Glomerular visceral epithelial cell (primary cell): ENCODE measurements at regions not wholly inside any gene's neighbourhood (a gene's known extent, or its start where the extent isn't known, plus 50 kb on each side); places are given as distances from the start of the nearest gene placed in this dataset.
"Not testable (repeated sequence)": the region's sequence is repeated elsewhere in the genome, so short reads cannot be mapped to it uniquely, and the experiment has no call there.

ENCODE experiments used
- DNase-seq: peaks from one replicate; pipeline ENCODE4 v3.0.0-alpha.2; 2016; ENCODE audit errors: extremely low spot score

GRCh38 chr15:59785981-59786380 lies 96.9 kb upstream of the BNIP2 start:
- not testable (repeated sequence) for DNase-seq

GRCh38 chr15:59783774-59784520 lies 94.8 kb upstream of the BNIP2 start:
- DNase-seq, result not testable (repeated sequence)

DNA sequence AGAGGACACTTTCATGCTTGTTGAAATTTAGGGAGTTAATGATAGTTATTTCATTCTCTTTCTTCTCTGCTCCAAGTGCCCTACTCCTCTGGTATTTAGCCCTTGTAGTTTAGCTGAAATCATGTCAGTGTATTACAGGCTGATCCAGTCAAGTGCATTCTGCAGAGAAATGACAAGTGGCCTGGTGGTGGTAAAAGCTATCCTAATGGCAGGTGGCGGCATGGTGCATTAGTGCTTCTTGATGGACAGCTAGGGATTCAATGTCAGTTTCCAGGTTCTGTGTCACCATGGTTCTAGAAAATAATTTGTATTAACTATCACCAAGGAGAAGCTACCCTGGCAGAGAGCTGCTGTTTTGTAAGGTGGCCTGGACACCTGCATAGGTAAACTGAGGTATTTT lies 90.0 kb upstream of the BNIP2 start:
- DNase-seq, result no peak

GRCh38 chr15:59764775-59765174 lies 75.7 kb upstream of the BNIP2 start:
- no peak for DNase-seq

DNA sequence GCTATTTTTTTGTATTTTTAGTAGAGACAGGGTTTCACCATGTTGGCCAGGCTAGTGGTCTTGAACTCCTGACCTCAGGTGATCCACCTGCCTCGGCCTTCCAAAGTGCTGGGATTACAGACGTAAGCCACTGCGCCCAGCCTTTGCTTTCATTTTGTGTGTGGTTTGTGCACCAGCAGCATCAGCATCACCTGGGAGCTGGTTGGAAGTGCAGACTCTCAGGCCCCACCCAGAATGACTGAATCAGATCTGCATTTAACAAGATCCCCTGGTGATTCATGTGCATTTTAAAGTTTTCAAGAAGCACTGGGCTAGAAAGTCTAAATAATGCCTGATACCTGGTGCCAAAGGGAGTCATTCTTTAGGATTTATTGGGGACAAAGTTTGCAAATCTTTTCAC lies 73.4 kb upstream of the BNIP2 start:
- DNase-seq, result no peak

DNA sequence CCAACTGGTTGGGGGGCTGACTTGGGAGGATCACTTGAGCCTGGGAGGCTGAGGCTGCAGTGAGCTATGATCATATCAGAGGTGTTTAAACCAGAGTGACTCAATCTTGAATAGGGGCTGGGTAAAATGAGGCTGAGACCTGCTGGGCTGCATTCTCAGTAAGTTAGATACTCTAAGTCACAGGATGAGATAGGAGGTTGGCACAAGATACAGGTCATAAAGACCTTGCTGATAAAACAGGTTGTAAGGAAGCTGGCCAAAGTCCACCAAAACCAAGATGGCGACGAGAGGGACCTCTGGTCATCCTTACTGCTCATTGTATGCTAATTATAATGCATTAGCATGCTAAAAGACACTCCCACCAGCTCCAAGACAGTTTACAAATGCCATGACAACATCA lies 71.1 kb upstream of the BNIP2 start:
- DNase-seq, result not testable (repeated sequence)

DNA sequence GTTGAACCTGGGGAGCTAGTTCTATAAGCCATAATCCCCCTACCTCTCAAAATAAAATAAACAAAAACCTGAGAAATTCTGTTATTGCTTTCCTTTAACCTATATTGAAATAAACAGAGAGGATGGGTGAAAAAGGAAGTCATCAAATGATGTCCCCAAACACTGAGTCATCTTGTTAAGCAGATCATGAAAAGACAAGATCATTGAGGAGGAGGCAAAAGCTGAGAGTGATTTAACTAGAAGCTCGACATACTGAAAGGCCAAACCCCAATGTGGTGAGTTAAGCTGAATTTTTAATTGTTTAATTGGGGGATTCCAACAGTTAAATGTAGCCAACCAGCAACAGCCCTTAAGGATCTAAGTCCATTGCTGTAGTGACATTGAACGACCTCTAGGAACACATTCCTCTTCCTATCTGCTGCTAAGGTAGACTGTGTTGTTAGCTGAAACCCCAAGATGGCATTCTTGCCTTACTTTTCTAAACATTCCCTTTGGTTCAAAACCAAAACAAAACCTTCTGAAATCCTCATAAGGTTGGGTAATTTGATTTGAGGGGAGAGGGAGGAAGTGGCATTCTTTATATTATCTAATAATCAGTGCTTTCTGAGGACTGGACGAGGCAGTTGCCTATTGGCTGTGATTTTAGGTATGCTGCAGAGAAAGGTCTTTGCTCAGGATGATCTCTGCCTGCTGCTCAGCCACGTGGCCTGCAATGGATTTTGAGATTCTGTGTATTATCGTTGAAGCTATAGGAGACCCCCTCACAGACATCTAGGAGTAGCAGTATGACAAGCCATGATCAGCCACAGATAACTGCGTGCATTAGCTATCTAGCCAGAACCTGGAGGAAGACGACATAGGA lies 62.7 kb upstream of the BNIP2 start:
- no peak for DNase-seq

DNA sequence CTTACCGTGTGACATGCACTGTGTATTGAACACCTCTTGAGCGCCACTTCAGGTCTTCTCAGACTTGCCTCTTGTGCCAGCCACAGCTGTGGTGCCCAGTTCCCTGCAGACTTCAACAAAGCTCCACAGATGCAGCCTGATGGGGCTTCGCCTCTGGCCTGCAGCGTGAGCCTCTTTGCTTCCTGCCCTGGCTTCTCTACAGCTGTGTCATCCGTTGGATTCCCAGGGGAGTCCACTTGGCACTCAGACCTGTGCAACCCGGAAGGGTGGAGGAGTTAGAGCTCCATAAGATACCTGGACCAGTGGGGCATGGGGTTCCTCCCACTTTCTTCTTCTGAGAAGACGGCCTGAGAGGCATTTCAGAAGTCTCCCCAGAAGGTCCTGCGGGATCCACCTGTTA lies 57.7 kb upstream of the BNIP2 start:
- DNase-seq, result no peak

DNA sequence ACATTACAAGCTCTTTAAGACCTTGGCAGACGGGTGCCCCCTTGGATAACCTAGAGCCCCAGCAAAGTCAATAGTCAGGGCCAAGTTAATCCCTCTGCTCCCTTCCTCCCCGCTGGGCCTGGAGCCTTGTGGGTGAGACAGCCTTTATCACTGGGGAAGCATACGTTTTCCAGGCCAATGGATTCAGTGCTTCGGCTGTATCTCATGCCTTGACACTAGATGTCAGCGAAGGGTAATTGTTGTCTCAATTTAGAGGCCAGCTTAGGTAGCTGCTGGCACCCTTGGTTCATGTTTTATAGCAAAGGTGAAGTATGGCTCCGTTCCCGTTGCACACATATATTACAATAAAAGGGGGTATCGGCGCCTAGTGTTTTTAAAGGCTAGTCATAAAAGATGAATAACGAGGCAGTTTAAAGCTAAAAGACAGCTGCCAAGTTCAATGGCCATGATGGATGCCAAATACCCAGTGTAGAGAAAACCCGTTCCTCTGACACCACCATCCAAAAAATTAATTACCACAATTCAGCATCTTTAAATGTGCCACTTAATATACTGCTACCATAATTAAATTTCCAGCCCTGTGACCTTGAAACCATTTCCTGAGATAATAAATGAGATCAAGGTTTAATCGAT lies 52.3 kb upstream of the BNIP2 start:
- peak; percentile 11 for DNase-seq

GRCh38 chr15:59739557-59740186 lies 50.6 kb upstream of the BNIP2 start:
- no peak for DNase-seq
